Testis (tissue), 2 donors: ENCODE measurements at regions not wholly inside any gene's neighbourhood (a gene's known extent, or its start where the extent isn't known, plus 50 kb on each side); places are given as distances from the start of the nearest gene placed in this dataset.

Source experiments
- CTCF ChIP-seq, 3 experiments: fragments of 450-650 bp in 2 of 3; fragments of 200-600 bp in 1 of 3; sonication (generic) in 1 of 3; IDR thresholded peaks; one replicate each; pipeline ENCODE4 v1.5.1; 2016 to 2019; ENCODE audit warnings: antibody characterized with exemption in 3 of 3, mild to moderate bottlenecking in 2 of 3, moderate library complexity in 1 of 3
- POLR2A ChIP-seq: fragments of 450-650 bp; IDR thresholded peaks from one replicate; pipeline ENCODE4 v1.6.1; 2017; ENCODE audit warnings: antibody characterized with exemption, mild to moderate bottlenecking, moderate library complexity

GRCh38 chr1:234967121-234967520 is 161.5 kb downstream of the TOMM20 start:
- TF ChIP-seq CTCF (IDR thresholded peaks at IDR 0.05): no peak
- TF ChIP-seq POLR2A: no peak
